Testis (tissue), 2 donors: ENCODE measurements at regions not wholly inside any gene's neighbourhood (a gene's known extent, or its start where the extent isn't known, plus 50 kb on each side); places are given as distances from the start of the nearest gene placed in this dataset.

ENCODE experiments used
- POLR2A ChIP-seq: fragments of 450-650 bp; IDR thresholded peaks from one replicate; pipeline ENCODE4 v1.6.1; 2017; ENCODE audit warnings: antibody characterized with exemption, mild to moderate bottlenecking, moderate library complexity
- TF ChIP-seq, protein P1 (sequence below), 3 experiments: fragments of 450-650 bp in 2 of 3; fragments of 200-600 bp in 1 of 3; sonication (generic) in 1 of 3; IDR thresholded peaks; one replicate each; pipeline ENCODE4 v1.5.1; 2016 to 2019; ENCODE audit warnings: antibody characterized with exemption in 3 of 3, mild to moderate bottlenecking in 2 of 3, moderate library complexity in 1 of 3

DNA sequence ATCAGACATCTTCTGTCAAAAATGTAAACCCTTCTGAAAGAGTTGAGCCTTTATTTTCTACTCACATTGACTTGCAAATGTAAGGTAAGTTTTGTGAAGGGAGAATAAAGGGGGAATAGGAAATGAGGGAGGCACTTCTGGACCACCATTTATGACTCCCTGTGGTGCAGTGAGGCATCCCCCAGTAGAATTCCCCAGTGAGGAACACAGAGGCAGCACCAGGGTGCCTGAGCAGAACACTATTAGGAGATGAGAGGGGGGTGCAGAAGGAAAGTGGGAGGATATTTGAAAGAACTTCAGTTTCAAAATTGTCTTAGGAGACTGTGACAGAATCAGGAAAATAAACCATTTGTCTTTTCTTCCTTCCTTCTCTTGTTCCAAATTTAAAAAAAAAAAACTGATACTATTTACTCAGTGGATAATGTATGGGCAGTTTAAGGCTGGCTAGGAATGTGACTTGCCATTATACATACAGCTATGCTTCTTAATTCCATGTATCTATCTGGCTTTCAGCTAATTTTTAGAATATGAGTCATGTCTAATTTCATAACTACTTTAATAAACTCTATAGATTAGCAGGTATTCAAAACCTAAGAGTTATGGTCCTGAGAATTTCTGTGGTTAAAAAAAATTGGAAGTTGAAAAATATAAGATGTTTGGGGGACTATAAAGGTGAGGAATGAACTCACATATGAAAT lies 478.1 kb upstream of the CHAC2 start:
- TF ChIP-seq POLR2A, result no peak
- TF ChIP-seq, protein P1, sequence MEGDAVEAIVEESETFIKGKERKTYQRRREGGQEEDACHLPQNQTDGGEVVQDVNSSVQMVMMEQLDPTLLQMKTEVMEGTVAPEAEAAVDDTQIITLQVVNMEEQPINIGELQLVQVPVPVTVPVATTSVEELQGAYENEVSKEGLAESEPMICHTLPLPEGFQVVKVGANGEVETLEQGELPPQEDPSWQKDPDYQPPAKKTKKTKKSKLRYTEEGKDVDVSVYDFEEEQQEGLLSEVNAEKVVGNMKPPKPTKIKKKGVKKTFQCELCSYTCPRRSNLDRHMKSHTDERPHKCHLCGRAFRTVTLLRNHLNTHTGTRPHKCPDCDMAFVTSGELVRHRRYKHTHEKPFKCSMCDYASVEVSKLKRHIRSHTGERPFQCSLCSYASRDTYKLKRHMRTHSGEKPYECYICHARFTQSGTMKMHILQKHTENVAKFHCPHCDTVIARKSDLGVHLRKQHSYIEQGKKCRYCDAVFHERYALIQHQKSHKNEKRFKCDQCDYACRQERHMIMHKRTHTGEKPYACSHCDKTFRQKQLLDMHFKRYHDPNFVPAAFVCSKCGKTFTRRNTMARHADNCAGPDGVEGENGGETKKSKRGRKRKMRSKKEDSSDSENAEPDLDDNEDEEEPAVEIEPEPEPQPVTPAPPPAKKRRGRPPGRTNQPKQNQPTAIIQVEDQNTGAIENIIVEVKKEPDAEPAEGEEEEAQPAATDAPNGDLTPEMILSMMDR (IDR thresholded peaks at IDR 0.05), result no peak
